ENCODE measurements at regions not wholly inside any gene's neighbourhood (a gene's known extent, or its start where the extent isn't known, plus 50 kb on each side); places are given as distances from the start of the nearest gene placed in this dataset.

DNA sequence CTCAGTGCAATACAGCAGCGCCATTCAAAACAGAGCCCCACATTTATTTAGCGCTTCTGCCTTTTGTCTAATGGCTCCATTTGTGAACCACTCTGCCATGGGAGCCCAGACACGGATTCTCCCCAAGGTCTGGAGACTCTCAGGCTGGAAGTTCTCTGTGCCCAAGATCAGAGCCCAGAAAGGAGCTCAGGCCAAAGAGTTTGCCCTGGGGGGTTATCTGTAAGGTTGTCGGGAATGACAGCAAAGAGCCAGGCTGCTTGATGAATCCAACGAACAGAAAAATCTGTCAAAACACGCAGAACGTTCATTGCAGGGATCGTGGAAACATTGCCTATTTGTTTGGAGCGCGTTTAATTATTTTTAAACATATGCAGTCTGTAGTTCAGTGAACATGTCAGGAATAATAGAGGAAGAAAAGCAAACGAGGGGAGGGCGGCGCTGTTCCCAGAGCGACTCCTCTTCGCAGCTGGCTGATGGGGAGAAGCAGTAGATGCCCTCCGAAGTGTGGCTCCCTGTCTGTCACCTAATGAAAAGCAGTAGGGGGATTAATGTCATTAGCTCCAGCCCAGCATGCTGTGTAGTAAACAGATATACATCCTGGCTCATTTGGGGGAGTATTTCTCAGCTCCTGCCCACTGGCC, 464.9 kb upstream of the MPDZ start:
- no peak for DNase-seq

GRCh38 chr9:13737885-13738284, 458.4 kb upstream of the MPDZ start:
- DNase-seq: no peak

- DNase-seq: no peak
These were observed 455.7 kb upstream of the MPDZ start for GRCh38 chr9:13735181-13735580.

DNA sequence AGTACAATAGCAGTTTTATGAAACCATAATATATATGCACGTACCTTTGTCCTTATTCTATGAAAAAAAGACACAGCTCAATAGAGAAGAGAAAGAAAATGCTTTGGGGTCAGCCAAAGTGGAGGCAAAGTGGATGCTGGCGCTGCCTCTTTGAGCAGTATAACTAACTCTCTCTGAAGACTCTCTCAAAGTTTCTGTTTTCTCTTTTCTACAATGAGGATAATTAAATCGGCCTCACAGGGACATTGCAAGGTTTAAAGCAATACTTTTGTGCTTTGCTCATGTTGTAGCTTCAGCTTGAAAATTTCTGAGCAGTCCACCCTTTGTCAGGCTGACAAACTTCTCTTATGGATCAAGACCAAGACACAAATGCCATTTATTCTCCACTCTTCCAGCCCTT, 455.1 kb upstream of the MPDZ start:
- no peak for DNase-seq

DNA sequence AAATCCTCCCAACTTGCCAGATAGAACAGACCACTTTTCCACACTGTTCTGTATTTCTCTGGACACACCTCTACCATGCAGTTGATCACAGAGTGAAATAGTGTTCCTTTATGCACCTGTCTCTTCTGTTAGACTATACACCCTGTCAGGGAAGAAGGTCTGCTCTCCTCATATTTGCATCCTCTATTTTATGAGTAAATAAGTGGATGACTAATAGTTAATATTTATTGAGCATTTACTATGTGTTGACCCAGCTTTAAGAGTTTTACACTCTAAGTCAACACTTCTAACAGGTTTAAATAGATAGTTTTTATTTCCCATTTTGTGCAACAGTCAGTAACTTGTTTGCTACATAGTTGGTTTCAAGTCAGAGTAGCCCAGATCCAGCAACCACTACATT, 452.8 kb upstream of the MPDZ start:
- DNase-seq: no peak

DNA sequence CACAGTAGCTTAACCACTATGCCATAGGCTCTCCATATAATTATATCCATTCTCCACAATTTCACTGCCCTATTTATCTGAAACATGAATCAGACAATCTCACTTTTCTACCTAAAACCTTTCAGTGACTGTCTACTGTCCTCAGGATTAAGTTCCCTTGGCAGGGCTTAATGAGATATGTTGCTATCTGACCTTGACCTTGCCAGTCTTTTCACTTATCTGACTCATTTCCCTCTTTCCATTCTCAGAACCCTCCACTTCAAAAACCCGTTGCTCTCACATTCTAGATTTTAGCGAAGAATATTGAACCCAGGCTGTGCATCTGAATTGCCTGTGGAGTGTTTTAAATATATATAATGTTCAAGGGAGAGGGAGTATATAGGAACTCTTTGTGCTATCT, 452.1 kb upstream of the MPDZ start:
- no peak for DNase-seq

DNA sequence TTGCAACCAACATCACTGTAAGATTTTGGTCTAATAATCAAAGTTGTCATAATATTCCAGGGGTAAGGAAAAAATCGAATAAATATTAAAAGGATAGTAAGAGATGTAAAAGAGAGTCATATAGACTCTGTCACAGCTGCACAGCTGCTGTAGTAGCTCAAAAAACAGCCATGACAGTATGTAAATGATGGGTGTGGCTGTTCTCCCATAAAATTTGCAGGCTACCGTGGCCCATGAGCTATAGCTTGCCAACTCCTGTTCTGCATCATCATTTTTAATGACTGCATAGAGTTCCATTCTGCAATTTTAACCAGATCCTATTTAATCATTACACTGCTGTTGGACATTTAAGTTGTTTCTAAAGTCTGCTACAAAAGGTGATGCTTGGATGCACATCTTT, 450.5 kb upstream of the MPDZ start:
- DNase-seq: no peak

DNA sequence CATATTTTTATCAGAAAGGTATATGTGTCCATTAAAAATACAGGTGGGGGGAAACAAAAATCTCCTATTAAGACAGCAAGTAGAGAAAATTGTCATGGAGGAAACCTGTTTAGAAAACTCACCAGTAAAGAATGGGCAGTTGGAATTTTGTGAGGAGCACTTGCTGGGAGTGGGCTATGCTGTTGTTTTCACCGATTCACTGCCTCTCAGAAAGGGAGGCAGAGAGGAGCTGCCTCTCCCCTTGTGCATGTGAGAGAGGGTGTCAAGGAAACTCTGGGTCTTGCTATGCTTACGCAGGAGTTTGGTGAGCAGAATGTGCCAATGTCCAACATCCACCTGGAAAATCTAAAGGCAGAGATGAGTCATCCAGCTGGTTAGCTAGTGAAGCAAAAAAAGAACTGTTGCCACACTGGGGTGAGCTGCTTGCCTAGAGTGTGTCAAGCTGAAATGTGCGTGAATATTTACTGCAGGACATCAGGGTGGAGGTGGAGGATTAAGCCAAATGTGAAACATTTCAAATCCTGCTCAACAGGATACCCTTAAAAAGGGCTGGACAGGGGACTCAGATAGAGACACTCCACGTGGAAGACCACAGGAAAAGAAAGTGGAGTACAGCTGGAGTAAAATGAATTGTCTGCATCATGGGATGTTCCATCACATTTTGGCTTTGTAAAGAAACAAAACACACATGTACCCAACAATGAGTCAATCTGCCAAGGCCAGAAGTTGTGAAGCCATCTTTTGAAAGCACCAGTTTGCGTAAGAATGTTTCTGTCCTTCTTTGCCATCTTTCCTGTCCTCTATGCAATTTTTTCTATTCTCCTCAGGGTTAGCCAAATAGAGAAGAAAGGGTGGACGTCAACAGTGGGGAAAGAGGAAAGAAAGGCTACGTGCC, 449.7 kb upstream of the MPDZ start:
- no peak for DNase-seq

- no peak for DNase-seq
These were observed 448.6 kb upstream of the MPDZ start for GRCh38 chr9:13728131-13728530.

DNA sequence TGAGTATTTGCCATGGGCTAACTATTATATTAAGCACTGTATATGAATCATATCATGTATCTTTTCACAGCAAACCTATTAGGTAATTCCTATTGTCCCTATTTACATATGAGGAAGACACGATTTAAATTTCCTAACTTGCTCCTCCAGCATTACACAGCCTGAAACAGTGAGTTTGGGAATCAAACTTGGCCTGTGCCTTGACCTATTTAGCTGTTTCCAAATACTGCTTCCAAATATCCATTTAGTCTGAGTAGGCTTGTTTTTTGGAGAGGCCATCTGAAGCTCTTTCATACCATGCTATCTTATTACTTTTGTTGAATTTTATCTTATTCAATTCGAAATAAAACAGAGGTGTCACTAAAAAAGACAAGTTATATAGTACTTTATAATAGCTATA, 447.3 kb upstream of the MPDZ start:
- no peak for DNase-seq

DNA sequence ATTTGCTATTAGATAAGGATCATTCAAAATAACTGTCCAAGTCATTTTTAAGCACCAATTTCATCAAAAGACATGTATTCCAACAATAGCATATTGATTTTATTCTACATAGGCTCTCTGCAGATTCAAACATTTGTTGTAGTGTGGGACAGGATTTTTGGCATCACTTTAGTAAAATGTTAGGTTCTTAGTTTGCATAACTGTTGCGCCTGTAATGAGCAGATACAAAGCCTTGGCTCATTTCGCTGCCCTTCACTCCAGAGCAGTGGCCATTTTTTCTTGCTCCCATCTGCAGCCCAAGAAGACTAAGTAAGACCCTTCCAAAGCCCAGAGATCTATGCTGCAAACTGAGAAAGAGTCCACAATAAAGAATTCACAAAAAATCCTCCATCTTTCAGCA, 446.0 kb upstream of the MPDZ start:
- DNase-seq: no peak

GRCh38 chr9:13721481-13722235, 442.2 kb upstream of the MPDZ start:
- no peak for DNase-seq

DNA sequence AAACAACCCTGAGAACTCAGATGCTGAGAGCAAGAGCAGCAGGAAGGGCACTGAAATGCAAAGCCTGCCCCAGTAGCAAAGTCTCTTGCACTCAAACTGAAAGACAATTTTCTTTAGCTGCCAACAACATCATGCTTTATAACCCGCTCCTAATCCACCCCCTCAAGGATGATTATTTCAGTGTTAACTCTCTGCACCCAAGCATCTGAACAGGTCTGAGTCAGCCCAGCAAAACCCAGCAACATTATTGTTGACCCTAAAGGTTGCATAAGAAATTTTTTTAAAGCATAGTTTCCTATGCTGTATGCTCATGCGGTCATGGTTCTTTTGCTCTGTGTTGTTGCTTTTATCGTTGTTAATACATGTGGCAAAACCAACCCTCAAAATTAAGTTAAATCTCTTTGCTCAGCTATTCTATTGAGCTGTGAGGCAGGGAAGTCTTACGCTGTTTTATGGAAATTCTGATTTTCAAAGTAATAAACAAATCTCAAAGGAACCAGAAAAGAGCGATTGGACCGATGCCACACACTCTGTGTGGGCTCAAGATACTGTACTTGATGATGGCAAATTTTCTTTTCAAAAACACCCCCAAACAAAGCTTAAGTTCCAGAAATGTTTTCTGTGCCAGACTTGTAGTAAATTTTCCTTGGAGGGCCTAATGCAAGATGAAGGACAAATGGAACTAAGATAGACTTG, 440.6 kb upstream of the MPDZ start:
- no peak for DNase-seq

- DNase-seq: no peak
These were observed 440.0 kb upstream of the MPDZ start for GRCh38 chr9:13719446-13719845.

GRCh38 chr9:13718539-13718938, 439.0 kb upstream of the MPDZ start:
- no peak for DNase-seq

DNA sequence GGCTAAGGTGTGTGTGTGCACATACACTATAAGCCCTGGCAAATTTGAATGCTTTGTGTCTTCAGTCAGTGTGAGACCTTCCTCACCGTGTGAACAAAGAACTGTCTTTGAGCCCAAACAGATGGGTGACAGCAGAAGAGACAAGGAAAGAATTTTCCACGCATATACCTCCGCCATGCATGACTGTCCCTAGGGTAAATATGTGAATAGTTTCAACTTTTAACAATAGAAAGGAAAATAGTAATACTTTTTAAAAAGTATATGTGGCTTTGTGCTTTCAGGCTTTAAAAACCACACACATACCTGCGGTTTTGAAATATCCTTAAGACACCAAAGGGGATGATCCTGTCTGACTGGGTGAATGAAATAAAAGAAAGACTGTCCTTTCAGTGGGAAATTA, 438.6 kb upstream of the MPDZ start:
- no peak for DNase-seq

DNA sequence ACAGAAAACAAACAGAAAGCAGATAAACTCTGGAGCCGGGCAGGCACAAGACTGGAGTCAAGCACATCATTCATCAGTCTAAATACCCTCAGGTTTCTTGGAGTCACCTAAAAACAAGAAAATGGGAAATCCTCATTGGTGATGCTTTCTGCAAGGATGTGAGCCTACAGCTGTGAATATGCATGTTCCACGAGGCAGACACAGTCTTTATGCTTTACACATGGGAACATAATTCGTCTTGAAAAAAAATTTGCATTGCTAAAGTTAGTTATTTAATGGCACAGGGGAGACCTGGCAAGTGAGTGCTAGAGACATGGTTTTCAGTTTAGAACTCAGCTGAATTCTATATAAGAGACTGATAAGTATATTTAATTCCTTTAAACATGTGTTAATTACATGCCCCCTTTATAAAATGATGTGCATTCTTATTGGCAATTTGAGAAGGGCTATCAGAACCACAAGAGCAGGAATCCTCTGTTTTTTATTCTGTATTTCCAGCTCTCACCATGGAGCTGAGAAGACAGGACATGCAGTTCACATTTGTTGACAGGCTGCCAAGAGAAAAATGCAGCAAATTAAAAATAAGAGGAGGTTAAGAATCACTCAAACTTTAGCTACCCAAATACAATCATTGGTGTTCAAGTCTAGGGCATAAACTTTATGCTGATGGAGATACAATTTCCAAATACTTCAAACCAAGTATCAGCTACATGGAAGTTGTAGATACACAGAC, 438.0 kb upstream of the MPDZ start:
- no peak for DNase-seq

- DNase-seq: no peak
These were observed 437.3 kb upstream of the MPDZ start for GRCh38 chr9:13716601-13717321.

DNA sequence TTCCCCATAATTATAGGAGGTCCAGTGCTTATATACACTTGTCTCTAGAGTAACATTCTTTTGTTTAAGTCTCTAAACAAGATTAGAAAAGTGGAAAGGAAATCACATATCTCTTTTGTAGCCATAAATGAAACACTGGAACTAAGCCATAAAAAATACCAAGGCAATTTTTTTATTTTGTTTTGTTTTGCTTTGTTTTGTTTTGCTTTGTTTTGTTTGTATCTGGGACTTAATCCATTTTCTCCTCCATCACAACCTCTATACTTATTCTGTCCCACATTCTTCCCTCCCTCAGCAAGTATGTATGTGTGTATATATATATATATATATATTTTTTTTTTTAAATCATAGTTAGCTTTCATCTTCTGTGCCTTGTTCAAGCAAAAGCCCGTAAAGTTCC, 436.6 kb upstream of the MPDZ start:
- no peak for DNase-seq

DNA sequence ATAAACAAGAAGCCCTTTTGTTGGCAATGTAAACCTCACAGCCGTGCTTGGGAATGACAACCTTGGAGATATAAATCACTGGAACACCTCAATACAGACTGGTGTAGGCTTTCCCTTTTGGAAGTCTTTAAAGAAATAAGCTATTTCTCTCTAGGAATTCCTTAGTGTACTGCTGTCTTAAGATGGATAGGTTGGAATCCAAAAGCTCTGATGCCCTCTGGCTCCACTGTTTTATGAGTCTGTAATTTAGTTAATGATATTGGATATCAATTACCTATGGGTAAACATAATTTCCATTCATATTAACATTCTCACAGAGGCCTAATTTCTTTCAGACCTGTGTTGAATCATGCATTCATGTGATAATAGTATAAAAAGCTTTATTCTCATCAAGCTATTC, 435.9 kb upstream of the MPDZ start:
- no peak for DNase-seq

DNA sequence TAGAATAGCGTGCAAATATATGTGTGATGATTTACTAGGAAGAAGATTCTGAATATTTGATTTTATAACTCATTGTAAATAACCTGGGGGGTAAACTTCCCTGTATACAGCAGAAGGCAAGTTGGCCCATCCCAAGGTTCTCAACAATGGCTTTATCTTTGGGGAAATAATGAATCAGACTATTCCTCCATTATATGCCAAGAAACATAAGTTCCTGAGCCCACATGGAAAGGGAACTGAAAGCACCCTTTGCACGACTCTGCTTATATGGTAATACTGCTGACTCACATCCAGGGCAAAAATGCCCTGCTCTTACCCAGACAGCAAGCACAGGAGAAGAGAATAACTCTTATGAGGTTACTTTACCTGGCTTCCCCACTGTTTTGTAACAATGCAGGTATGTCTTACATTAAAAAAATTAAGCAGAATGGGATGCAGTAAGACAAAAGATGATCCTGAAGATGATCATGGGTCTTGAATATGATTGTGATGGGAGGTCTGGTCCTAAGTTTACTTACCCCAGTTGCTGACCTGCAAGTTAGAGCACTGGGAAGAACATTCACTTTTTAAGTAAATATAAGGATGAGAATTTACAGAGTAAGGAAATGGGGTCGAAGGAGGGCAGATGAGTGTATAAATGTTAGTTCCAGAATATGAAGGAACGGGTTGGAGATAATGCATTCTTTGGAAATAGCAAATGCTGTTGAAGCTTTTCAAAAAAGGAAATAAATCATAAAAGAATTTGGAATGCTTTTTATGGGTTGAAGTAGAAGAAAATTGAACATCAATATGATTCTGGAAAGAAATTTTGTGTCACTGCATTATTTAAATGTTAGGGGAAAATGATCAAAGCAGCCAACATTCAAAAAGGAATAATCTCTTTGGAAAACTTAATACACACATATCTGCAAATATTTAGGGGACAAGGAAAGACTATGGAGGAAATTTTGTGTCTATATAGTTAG, 428.4 kb upstream of the MPDZ start:
- no peak for DNase-seq

Data from stimulated activated CD4-positive, alpha-beta T cell treated with anti-CD3 and anti-CD28 coated beads, Interleukin-15, amount 100 ng/mL, for 24 hours (primary cell).